GM21515 (cell line): ENCODE measurements at regions not wholly inside any gene's neighbourhood (a gene's known extent, or its start where the extent isn't known, plus 50 kb on each side); places are given as distances from the start of the nearest gene placed in this dataset.

Experiments
- ATAC-seq: cut with Tn5 transposase; IDR thresholded peaks from one replicate; pipeline ENCODE4 v1.9.1; 2021; ENCODE audit not compliant: unreplicated experiment

DNA sequence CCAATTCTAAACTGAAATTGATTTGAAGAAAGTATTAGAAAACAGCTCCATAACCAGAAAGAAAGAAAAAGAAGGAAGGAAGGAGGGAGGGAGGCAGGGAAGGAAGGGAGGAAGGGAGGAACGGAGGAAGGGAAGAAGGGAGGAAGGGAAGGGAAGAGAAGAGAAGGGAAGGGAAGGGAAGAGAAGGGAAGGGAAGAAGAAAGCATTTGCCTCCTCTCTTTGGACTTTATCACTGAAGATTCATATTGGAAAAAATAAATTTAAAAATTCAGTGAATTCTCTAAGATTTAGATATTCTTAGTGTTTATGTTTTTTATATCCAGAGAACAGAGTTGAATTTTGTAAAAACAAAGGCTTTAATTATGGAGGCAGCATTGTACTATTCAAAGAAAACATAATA is 68.5 kb upstream of the NXT1 start:
- ATAC-seq, result no peak

- ATAC-seq, result no peak
Measured at GRCh38 chr20:23279836-23280235, 70.8 kb upstream of the NXT1 start.

DNA sequence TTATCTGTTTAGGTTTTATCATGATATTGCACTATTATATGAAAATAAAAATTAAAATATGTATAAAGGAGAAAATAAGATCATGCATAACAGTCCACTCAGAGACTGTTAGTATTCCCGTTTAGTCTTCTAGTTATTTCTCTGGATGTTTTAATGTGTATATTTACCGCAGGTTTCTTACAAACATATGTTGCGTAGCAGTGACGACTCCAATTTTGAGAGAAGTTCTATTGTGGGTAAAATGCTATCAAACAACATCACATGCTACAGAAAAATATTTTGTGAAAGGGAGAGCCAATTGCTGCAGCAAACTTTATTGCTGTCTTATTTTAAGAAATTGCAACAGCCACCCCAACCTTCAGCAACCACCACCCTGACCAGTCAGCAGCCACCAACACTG is 72.4 kb upstream of the NXT1 start:
- no peak for ATAC-seq

DNA sequence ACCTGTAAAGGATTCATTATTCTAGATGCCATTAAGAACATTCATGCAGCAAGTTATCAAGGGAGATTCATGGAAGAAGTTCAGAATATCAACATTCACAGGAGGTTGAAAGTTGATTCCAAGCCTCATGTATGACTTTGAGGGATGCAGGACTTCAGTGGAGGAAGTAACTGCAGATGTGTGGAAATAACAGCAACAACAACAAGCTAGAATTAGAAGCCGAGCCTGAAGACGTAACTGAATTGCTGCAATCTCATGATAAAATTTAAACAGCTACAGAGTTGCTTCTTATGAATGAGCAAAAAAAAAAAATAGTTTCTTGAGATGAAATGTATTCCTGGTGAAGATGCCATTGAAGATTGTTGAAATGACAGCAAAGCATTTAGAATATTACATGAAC is 73.3 kb upstream of the NXT1 start:
- ATAC-seq, result no peak

- no peak for ATAC-seq
Measured at GRCh38 chr20:23273776-23274175, 76.8 kb upstream of the NXT1 start.

DNA sequence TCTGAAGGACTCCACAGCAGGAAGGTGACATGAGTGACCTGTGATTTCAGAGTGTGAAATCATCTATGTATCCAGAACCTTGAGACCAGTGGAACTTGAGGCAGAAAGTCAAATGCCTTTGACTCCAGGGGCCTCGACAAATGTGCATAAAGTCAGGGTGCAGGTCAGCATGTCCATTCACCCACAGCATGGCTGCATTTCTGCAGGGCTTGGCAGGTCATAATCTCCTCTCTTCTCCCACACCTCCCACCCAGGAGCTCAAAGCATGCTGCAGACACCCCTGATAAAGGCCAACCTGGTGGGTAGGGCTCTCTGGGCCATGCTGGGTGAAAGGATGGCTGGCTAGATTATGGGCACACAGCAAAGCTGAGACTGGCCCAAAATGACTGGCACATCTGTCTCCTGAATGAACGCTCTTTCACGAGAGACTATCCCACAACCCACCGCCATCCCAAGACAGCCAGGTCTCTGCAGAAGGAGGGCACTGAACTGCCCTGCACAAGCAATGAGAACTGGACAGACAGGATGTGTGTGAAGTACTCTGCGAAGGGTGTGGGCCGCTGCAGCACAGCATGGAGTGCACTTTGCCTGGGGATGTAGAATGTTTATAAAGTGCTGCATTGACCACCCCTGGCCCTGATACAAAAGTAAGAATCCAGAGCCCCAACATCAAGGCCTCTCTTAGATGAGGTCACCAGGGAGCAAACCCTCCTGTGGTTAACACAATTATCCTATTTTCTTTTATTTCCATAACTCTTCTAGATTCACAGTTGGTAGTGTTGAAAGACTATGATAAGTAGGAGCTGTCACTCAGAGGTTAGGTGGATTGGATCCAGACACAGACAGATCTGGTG is 78.2 kb upstream of the NXT1 start:
- ATAC-seq, result no peak

GRCh38 chr20:23270382-23270911 is 80.1 kb upstream of the NXT1 start:
- ATAC-seq, result no peak

DNA sequence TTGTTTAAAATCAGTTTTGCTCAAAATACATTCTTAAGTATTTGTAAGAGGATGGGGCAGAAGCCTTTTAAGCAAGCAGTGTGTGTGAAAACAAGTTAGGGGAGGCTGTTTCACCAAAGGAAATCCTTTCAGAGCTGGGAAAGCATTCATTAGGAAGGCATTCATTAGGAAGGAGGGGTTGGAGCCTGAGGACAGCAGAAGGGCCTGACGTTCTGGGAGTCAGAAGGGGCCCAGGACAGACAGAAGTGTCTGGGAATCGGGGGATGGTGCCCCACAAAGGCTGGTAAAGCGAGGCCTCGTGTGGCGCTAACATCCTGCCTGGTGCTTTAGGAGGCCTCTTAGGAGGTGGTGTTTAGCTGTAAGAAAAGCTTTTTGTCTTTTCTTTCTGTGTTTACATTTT is 80.6 kb upstream of the NXT1 start:
- ATAC-seq, result no peak

GRCh38 chr20:23268792-23269354 is 81.7 kb upstream of the NXT1 start:
- no peak for ATAC-seq

DNA sequence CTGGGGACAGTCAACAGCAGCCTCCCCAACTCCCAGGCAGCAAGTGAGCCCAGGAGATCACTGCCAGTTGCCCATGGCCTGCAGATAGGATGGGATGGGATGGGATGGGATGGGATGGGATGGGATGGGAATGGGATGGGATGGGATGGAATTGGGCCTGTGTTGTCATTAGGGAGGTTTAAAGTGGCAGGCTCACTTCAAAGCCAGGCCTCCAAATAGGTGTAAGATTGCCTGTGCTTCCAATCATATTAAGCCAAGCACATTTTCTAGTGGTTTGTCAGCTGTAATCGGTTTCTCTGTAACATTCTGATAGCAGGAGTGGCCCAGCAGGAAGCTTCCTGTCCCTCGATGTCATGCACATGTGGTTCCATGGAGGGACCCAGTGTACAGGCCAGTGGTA is 82.7 kb upstream of the NXT1 start:
- ATAC-seq, result no peak

DNA sequence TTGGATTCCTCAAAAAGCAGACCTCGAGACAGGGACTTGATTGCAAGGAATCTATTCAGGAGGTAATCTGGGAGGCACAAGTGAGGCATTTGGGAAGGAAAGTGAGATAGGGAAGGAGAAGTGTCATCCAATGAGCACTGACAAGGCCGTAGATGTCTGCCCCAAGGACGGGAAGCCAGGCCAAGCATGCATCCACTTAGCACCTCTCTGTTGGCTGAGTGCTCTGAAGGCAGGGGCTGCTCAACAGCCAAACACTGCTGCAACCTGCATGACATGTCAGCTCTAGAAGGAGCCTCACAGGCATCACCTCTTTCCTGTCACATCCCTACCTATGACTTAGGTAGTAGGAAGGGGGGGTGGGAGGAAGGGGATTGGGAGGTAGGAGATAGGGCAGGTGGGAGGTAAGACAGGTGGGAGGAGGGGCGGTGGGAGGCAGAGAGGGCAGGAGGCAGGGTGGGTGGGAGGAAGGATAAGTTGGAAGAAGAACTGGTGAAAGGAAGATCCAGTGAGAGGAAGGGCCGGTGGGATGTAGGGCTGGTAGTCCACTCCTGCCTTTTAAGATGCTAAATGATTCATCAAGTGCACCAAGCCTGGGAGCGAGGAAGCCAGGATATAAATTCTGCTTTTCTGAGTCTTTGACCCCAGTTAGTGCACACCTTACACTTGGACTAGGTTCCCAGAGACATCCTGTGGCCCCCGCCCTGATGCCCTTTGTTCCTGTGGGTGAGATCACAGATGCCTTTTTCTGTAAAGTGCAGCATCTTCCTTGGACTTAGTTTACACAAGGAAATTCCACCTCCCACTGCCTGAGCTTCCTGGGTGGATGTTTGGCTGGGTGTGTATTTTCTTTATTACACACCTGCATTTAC is 83.8 kb upstream of the NXT1 start:
- ATAC-seq, result no peak

GRCh38 chr20:23265226-23265625 is 85.4 kb upstream of the NXT1 start:
- ATAC-seq, result no peak

DNA sequence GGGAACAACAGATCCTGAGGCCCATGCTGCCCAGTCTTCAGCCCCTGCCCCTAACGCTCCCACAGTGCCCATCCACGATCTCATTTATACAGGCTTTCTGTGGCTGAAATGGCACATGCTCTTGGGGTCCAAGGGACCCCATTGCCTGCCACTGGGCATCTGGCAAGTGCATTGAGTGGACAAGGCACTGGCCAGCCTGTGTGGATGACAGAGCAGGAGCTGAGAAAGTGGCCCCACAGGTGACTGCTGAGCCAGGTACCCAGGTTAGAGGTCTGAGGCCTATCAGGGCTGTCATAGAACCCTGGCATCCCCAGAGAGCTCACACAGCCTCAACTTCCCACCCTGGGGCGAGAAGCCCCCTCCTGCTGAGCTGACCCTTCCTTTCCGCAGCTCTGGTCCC is 86.0 kb upstream of the NXT1 start:
- no peak for ATAC-seq

GRCh38 chr20:23260181-23260840 is 90.3 kb upstream of the NXT1 start:
- ATAC-seq, result no peak

DNA sequence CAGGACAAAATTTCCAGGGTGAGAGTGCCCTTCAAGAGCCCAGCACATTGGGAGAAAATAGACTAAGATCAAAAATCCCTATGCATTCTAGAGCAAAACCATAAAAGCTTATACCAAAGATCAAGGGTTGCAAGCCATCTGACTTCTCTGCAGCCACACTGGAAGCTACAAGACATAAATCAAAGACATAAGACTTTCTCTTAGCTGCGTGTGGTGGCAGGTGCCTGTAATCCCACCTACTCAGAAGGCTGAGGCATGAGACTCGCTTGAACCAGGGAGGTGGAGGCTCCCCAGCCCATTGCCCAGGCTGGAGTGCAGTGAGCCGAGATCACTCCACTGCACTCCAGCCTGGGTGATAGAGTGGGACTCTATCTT is 91.9 kb upstream of the NXT1 start:
- no peak for ATAC-seq

DNA sequence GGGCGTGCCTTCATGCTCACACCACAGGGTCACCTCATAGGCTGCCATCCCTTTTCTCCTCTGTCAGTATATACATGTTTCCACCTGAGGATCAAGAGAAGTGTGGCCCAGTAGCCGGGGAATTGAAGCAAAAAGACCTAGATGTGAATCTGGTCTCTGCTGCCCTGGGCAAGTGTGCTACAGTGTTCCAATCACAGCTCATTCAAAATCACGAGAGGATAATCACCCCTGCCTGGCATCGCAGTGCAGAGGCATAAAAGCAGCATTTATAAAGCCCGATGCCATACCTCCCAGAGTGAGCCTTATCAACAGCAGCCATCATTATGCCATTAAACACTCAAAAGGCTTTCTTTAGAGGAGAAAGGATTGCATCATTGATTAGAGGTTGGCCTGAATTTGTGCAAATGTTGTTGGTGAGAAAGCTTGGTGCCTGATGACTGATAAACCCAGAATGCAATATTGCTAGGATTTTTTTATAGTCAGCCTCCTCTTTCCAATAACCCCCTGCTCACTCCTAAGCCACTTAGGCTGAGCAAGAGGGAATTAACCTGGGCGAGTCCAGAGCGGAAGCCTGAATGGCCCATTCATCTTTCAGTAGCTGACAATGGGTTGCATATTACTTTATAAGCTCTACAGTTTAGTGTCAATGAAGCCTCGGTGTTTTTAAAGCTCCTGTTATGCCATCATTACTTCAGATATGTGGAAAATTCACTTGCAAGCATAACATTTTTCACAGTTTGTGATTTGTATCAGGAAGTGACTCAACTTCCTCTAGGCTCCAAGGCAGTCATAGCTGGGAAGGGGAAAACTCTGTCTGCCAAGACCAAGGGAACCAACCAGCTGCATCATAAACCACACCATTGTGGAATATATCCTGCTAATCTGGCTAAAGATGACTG is 92.5 kb upstream of the NXT1 start:
- no peak for ATAC-seq

DNA sequence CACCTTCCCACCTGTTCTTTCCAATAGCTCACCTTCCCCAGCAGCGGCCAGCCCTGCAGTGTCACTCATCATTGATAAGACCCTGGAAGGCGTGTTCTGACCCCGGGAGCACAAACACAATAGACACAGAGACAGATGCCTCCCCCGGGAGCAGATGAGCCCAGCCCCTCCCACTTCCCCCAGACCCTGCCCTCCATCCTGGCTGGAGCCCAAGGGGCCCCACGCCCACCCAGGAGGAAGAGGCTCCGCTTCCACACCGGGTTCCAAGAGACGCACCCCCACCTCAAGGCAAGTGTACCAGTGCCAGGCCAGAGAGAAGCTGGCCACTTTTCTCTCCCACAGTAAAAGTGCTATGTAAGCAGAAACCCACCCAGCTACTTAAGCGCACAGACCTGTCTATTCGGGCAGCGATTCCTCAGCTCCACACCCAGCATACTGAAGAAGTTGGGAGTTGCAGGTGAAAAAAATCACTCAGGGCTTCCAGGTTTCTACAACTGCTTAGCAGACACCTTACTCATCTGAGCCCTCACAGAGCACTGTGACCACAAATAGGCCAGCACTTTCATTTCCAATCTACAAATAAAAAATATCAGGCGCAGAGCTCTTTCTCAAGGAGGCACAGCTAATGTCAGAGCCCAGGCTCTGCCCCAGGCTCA is 93.4 kb upstream of the NXT1 start:
- no peak for ATAC-seq

GRCh38 chr20:23255716-23256385 is 94.7 kb upstream of the NXT1 start:
- no peak for ATAC-seq

- no peak for ATAC-seq
Measured at GRCh38 chr20:23255106-23255505, 95.5 kb upstream of the NXT1 start.
